ENCODE measurements at regions not wholly inside any gene's neighbourhood (a gene's known extent, or its start where the extent isn't known, plus 50 kb on each side); places are given as distances from the start of the nearest gene placed in this dataset.

- H3K4me1 ChIP-seq (ENCODE audit: control insufficient read depth, insufficient read depth, low read length), result no peaks in the 10 kb centered on the region
- POLR2A ChIA-PET, result no interaction called here
- TF ChIP-seq, protein P1, sequence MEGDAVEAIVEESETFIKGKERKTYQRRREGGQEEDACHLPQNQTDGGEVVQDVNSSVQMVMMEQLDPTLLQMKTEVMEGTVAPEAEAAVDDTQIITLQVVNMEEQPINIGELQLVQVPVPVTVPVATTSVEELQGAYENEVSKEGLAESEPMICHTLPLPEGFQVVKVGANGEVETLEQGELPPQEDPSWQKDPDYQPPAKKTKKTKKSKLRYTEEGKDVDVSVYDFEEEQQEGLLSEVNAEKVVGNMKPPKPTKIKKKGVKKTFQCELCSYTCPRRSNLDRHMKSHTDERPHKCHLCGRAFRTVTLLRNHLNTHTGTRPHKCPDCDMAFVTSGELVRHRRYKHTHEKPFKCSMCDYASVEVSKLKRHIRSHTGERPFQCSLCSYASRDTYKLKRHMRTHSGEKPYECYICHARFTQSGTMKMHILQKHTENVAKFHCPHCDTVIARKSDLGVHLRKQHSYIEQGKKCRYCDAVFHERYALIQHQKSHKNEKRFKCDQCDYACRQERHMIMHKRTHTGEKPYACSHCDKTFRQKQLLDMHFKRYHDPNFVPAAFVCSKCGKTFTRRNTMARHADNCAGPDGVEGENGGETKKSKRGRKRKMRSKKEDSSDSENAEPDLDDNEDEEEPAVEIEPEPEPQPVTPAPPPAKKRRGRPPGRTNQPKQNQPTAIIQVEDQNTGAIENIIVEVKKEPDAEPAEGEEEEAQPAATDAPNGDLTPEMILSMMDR (IDR thresholded peaks at IDR 0.05), result no peak
- no peak for TF ChIP-seq REST (IDR thresholded peaks at IDR 0.05; ENCODE audit: insufficient read depth in 1 of 2, low read depth in 2 of 2, low read length in 1 of 2)
- TF ChIP-seq TCF7L2 (IDR thresholded peaks at IDR 0.05; ENCODE audit: low read depth, low read length), result no peak
- TF ChIP-seq POLR2AphosphoS5 (IDR thresholded peaks at IDR 0.05; ENCODE audit: low read depth, low read length), result no peak
- no peak for TF ChIP-seq SIN3A (IDR thresholded peaks at IDR 0.05; ENCODE audit: borderline replicate concordance, insufficient read depth, low read depth, low read length)
- no peaks in the 10 kb centered on the region for H3K27me3 ChIP-seq (ENCODE audit: control insufficient read depth, insufficient read depth, low read length)
- no peaks in the 10 kb centered on the region for H3K36me3 ChIP-seq (ENCODE audit: control insufficient read depth, insufficient read depth, low read length)
- DNase-seq (ENCODE audit: low read depth, low spot score), result no peak
- ATAC-seq, result no peak
- intact Hi-C loops (cut with micrococcal nuclease; ENCODE audit: unreplicated experiment) (no loop called here), in situ Hi-C loops (cut with HindIII; ENCODE audit: low pct_unique_long_range_greater_than_20kb, low sequenced_read_pairs) (no loop called here)
- H3K4me3 ChIP-seq (ENCODE audit: low read depth in 2 of 2, low read length in 2 of 2), result no peak overlapping the region
- no peak overlapping the region for H3K27ac ChIP-seq (ENCODE audit: low read length)
- BruUV-seq (replicated peaks), result no TSS peak
- H3K9me3 ChIP-seq (ENCODE audit: control insufficient read depth, insufficient read depth, low read depth, low read length), result no peaks in the 10 kb centered on the region
- CTCF ChIA-PET, result no interaction called here
These were observed 78.1 kb upstream of the RET start for GRCh38 chr10:42998481-42999384.

DNA sequence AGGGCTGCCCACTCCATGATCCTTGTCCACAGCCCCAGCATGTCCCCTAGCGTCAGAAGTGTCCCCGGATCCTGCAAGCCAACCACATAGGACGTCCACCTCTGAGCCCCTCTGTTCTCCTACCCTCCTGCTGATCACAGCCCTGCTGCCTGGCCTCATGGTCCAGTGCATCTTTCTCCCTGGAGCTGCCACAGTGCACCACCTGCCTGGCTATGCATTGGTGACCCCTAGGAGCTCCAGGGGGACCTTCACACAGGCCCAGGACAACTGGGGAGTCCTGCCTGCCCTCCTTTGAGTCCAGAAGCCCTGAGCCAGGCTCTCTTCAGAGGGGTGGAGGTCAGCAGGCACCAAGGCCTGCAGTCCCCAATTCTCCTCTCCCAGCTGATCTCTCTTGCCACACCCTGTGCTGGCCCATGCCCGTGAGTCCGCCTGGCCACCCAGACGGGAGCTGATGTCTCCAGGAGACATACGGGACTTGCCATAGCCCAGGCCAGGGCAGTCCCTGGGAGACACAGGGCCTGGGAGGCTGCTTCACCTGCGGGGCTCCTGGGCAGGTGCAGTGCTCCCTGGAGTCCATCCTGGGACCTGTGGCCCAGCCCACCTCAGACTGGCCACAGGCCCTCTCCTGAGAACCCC is 77.4 kb upstream of the RET start:
- Histone ChIP-seq H3K36me3 (ENCODE audit: control insufficient read depth, insufficient read depth, low read length) (no peaks in the 10 kb centered on the region), H3K4me1 (ENCODE audit: control insufficient read depth, insufficient read depth, low read length) (no peaks in the 10 kb centered on the region), H3K27me3 (ENCODE audit: control insufficient read depth, insufficient read depth, low read length) (no peaks in the 10 kb centered on the region; the same call in 1 of the 2 replicates), H3K9me3 (ENCODE audit: control insufficient read depth, insufficient read depth, low read depth, low read length) (no peaks in the 10 kb centered on the region), H3K4me3 (ENCODE audit: low read depth in 2 of 2, low read length in 2 of 2) (no peak overlapping the region), H3K27ac (ENCODE audit: low read length) (no peak overlapping the region)
- intact Hi-C loops (cut with micrococcal nuclease; ENCODE audit: unreplicated experiment), result no loop called here
- TF ChIP-seq TCF7L2 (IDR thresholded peaks at IDR 0.05; ENCODE audit: low read depth, low read length), result no peak
- TF ChIP-seq, protein P1 (IDR thresholded peaks at IDR 0.05), result no peak
- no peak for TF ChIP-seq SIN3A (IDR thresholded peaks at IDR 0.05; ENCODE audit: borderline replicate concordance, insufficient read depth, low read depth, low read length)
- no peak for TF ChIP-seq POLR2AphosphoS5 (IDR thresholded peaks at IDR 0.05; ENCODE audit: low read depth, low read length)
- no peak for TF ChIP-seq REST (IDR thresholded peaks at IDR 0.05; ENCODE audit: insufficient read depth in 1 of 2, low read depth in 2 of 2, low read length in 1 of 2)
- in situ Hi-C loops (cut with HindIII; ENCODE audit: low pct_unique_long_range_greater_than_20kb, low sequenced_read_pairs), result no loop called here
- DNase-seq (ENCODE audit: low read depth, low spot score) (no peak), ATAC-seq (no peak)
- ChIA-PET CTCF (no interaction called here), POLR2A (no interaction called here)
- no TSS peak for BruUV-seq (replicated peaks)
